Activated B cell treated with CpG ODN at 0.5 μM for 24 hours (primary cell): ENCODE measurements at regions not wholly inside any gene's neighbourhood (a gene's known extent, or its start where the extent isn't known, plus 50 kb on each side); places are given as distances from the start of the nearest gene placed in this dataset.

Experiments used
- ATAC-seq: fragments of 200-7000 bp; cut with Tn5 transposase; one replicate; pipeline ENCODE4 v1.10.0; 2021; ENCODE audit warnings: low read depth, mild to moderate bottlenecking, moderate library complexity
- CTCF ChIA-PET: fragments of 350-600 bp; sonication (Branson Sonifier 250); formaldehyde crosslinking; loops from one replicate; lab custom pipeline; 2021; ENCODE audit warnings: antibody characterized with exemption; lab: Charles Lee
- POLR2A ChIA-PET: fragments of 350-600 bp; sonication (Branson Sonifier 250); formaldehyde crosslinking; loops from one replicate; lab custom pipeline; 2021; ENCODE audit warnings: antibody characterized with exemption; lab: Charles Lee
- DNase-seq: peaks from one replicate; pipeline ENCODE4 v3.0.0; 2022
- H3K27ac Mint-ChIP-seq: one replicate; pipeline ENCODE4 v1.8.0; 2020; ENCODE audit warnings: mixed read lengths
- H3K27me3 Mint-ChIP-seq: one replicate; pipeline ENCODE4 v1.8.0; 2021; ENCODE audit warnings: mixed read lengths
- H3K36me3 Mint-ChIP-seq: one replicate; pipeline ENCODE4 v1.8.0; 2021; ENCODE audit warnings: low read depth, mixed read lengths
- H3K4me1 Mint-ChIP-seq: one replicate; pipeline ENCODE4 v1.8.0; 2021; ENCODE audit warnings: mixed read lengths
- H3K4me3 Mint-ChIP-seq: one replicate; pipeline ENCODE4 v1.8.0; 2020; ENCODE audit warnings: mild to moderate bottlenecking, mixed read lengths
- H3K9me3 Mint-ChIP-seq: one replicate; pipeline ENCODE4 v1.8.0; 2020; ENCODE audit warnings: mixed read lengths
- CTCF ChIP-seq: fragments of 200-600 bp; IDR thresholded peaks from one replicate; pipeline ENCODE4 v1.8.0; 2022; ENCODE audit warnings: antibody characterized with exemption, mild to moderate bottlenecking
- intact Hi-C: fragments of 100-400 bp; cut with micrococcal nuclease; formaldehyde crosslinking; loops from one replicate; pipeline ENCODE4 v1.15.1; 2024

GRCh38 chr16:65604771-65605170, 482.9 kb upstream of the CDH11 start:
- no peaks in the 10 kb centered on the region for H3K36me3 Mint-ChIP-seq
- intact Hi-C loops, result no loop called here
- H3K27ac Mint-ChIP-seq, result no peak overlapping the region
- CTCF ChIA-PET, result no interaction called here
- no peak overlapping the region for H3K4me3 Mint-ChIP-seq
- POLR2A ChIA-PET, result no interaction called here
- ATAC-seq, result no peak
- H3K27me3 Mint-ChIP-seq, result no peaks in the 10 kb centered on the region
- no peaks in the 10 kb centered on the region for H3K4me1 Mint-ChIP-seq
- H3K9me3 Mint-ChIP-seq, result peaks cover 3% of the 10 kb centered on the region
- no peak for DNase-seq
- TF ChIP-seq CTCF, result no peak

GRCh38 chr16:65601781-65602180, 479.9 kb upstream of the CDH11 start:
- intact Hi-C loops, result no loop called here
- ChIA-PET POLR2A (no interaction called here), CTCF (no interaction called here)
- H3K4me3 Mint-ChIP-seq, result no peak overlapping the region
- DNase-seq (no peak), ATAC-seq (no peak)
- H3K27ac Mint-ChIP-seq, result no peak overlapping the region
- no peak for TF ChIP-seq CTCF
- H3K36me3 Mint-ChIP-seq, result no peaks in the 10 kb centered on the region
- peaks cover 6% of the 10 kb centered on the region for H3K9me3 Mint-ChIP-seq
- no peaks in the 10 kb centered on the region for H3K4me1 Mint-ChIP-seq
- H3K27me3 Mint-ChIP-seq, result no peaks in the 10 kb centered on the region

- intact Hi-C loops, result no loop called here
- no peaks in the 10 kb centered on the region for H3K36me3 Mint-ChIP-seq
- POLR2A ChIA-PET, result no interaction called here
- peaks cover 6% of the 10 kb centered on the region for H3K9me3 Mint-ChIP-seq
- DNase-seq, result no peak
- no peak overlapping the region for H3K4me3 Mint-ChIP-seq
- CTCF ChIA-PET, result no interaction called here
- no peak for ATAC-seq
- H3K27me3 Mint-ChIP-seq, result no peaks in the 10 kb centered on the region
- no peaks in the 10 kb centered on the region for H3K4me1 Mint-ChIP-seq
- no peak overlapping the region for H3K27ac Mint-ChIP-seq
- no peak for TF ChIP-seq CTCF
Observed at GRCh38 chr16:65600629-65601028, 478.8 kb upstream of the CDH11 start.

GRCh38 chr16:65600046-65600445, 478.2 kb upstream of the CDH11 start:
- intact Hi-C loops, result no loop called here
- POLR2A ChIA-PET, result no interaction called here
- DNase-seq, result no peak
- H3K9me3 Mint-ChIP-seq, result peaks cover 4% of the 10 kb centered on the region
- no peak overlapping the region for H3K4me3 Mint-ChIP-seq
- CTCF ChIA-PET, result no interaction called here
- H3K27ac Mint-ChIP-seq, result no peak overlapping the region
- H3K27me3 Mint-ChIP-seq, result no peaks in the 10 kb centered on the region
- ATAC-seq, result no peak
- no peaks in the 10 kb centered on the region for H3K36me3 Mint-ChIP-seq
- H3K4me1 Mint-ChIP-seq, result no peaks in the 10 kb centered on the region
- no peak for TF ChIP-seq CTCF

GRCh38 chr16:65598621-65599020, 476.8 kb upstream of the CDH11 start:
- H3K27ac Mint-ChIP-seq, result no peak overlapping the region
- no peaks in the 10 kb centered on the region for H3K27me3 Mint-ChIP-seq
- H3K36me3 Mint-ChIP-seq, result no peaks in the 10 kb centered on the region
- no peak for TF ChIP-seq CTCF
- CTCF ChIA-PET, result no interaction called here
- H3K4me1 Mint-ChIP-seq, result no peaks in the 10 kb centered on the region
- POLR2A ChIA-PET, result no interaction called here
- DNase-seq, result no peak
- intact Hi-C loops, result no loop called here
- H3K4me3 Mint-ChIP-seq, result no peak overlapping the region
- ATAC-seq, result no peak
- peaks cover 3% of the 10 kb centered on the region for H3K9me3 Mint-ChIP-seq
